Aorta (tissue), 5 donors: ENCODE measurements at regions not wholly inside any gene's neighbourhood (a gene's known extent, or its start where the extent isn't known, plus 50 kb on each side); places are given as distances from the start of the nearest gene placed in this dataset.

Source experiments
- ATAC-seq: fragments of 200-7000 bp; cut with Tn5 transposase; one replicate; pipeline ENCODE4 v1.9.1; 2022; ENCODE audit warnings: moderate library complexity; ENCODE audit not compliant: low FRiP score
- DNase-seq, 2 donors: peaks; one replicate each; pipeline ENCODE4 v3.0.0-alpha.2; 2020
- H3K27ac ChIP-seq, 2 donors: one replicate each; pipeline ENCODE4 v1.5.1; 2013; ENCODE audit warnings: low read length in 2 of 2, mild to moderate bottlenecking in 2 of 2, moderate library complexity in 2 of 2, control low read depth in 1 of 2, inconsistent platforms in 1 of 2, low read depth in 1 of 2
- H3K27me3 ChIP-seq, 2 donors: one replicate each; pipeline ENCODE4 v1.6.1; 2013; ENCODE audit warnings: control low read depth in 1 of 2, low read length in 1 of 2, mild to moderate bottlenecking in 1 of 2, moderate library complexity in 1 of 2; ENCODE audit not compliant: insufficient read depth in 2 of 2, control insufficient read depth in 1 of 2
- H3K36me3 ChIP-seq, 2 donors: one replicate each; pipeline ENCODE4 v1.6.1; 2013; ENCODE audit warnings: control low read depth in 1 of 2, low read length in 1 of 2, mild to moderate bottlenecking in 1 of 2; ENCODE audit not compliant: insufficient read depth in 2 of 2, control insufficient read depth in 1 of 2
- H3K4me1 ChIP-seq, 2 donors: one replicate each; pipeline ENCODE4 v1.6.1; 2013; ENCODE audit warnings: low read length in 2 of 2, control low read depth in 1 of 2, mild to moderate bottlenecking in 1 of 2, moderate library complexity in 1 of 2; ENCODE audit not compliant: insufficient read depth in 2 of 2, control insufficient read depth in 1 of 2
- H3K4me3 ChIP-seq, 2 donors: one replicate each; pipeline ENCODE4 v1.5.1; 2013; ENCODE audit warnings: low read length in 2 of 2, control low read depth in 1 of 2, mild to moderate bottlenecking in 1 of 2
- H3K9me3 ChIP-seq: one replicate; pipeline ENCODE4 v1.6.1; 2013; ENCODE audit warnings: mild to moderate bottlenecking, low read length; ENCODE audit not compliant: control insufficient read depth
- WGBS, 2 donors: extraction: QIAGEN DNeasy Blood & Tissue Kit; methylation state at CpG; one replicate each; pipeline ENCODE4 v1.1.7; 2013; 5-methylcytosine and 5-hydroxymethylcytosine counted together
- intact Hi-C, 2 donors: fragments of 100-400 bp; cut with DNase I; formaldehyde crosslinking; loops; one replicate each; pipeline versions ENCODE4 v1.14.2 to v1.15.0; 2022
- donor health status: healthy with polysubstance abuse.
- donor health status: Bipolar disorder and iron deficiency.
- donor health status: DM: no; HTN: no; CAD: no.
- donor health status: DM: no; HTN: no; CAD: no.
- donor health status: DM: yes; HTN: yes; CAD: no.

DNA sequence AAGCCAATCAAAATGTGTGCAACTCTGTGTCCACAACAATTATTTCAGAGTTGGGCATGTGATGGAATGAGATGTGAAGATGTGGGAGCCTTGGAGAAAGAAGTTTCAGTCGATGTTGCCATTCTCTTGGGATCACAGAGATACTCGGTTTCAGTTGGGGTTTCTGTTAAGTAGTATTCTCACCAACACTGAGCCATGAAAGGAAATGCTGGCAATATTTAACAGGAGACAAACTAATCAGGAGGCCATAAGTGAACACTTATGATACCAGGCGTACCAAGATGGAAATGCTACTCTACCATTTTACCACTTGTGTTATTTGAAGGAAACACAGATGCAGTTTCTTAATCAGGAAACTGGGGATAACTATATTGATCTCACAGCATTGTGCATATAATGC is 53.3 kb upstream of the NUDT7 start:
- no peak for DNase-seq
- Histone ChIP-seq H3K27me3 (peaks cover 0 to 3% of the 10 kb centered on the region in 2 donors), H3K4me1 (no peaks in the 10 kb centered on the region), H3K9me3 (no peaks in the 10 kb centered on the region), H3K36me3 (no peaks in the 10 kb centered on the region), H3K4me3 (no peak overlapping the region), H3K27ac (no peak overlapping the region)
- intact Hi-C loops = no loop called here
- ATAC-seq = no peak
- 73% methylated on average over 3 of the region's 3 CpGs for WGBS, 2 donors
